H1 (cell line): ENCODE measurements at regions not wholly inside any gene's neighbourhood (a gene's known extent, or its start where the extent isn't known, plus 50 kb on each side); places are given as distances from the start of the nearest gene placed in this dataset.

ENCODE experiments used
- CTCF ChIA-PET: fragments of 300-600 bp; sonication (Branson Sonifier 250); formaldehyde crosslinking; loops from one replicate; lab custom pipeline; 2021; ENCODE audit not compliant: partially characterized antibody; lab: Charles Lee
- POLR2A ChIA-PET: fragments of 300-600 bp; sonication (Branson Sonifier 250); formaldehyde crosslinking; loops from one replicate; lab custom pipeline; 2021; ENCODE audit warnings: inconsistent platforms; ENCODE audit not compliant: partially characterized antibody; lab: Charles Lee
- DNase-seq, 2 experiments: peaks; one replicate each; pipeline versions ENCODE4 v3.0.0 to v3.0.0-alpha.2; 2010 to 2022; ENCODE audit warnings: low spot score in 2 of 2, low read depth in 1 of 2, mixed read lengths in 1 of 2
- FAIRE-seq: peaks from 2 replicates; lab custom pipeline; 2011; peaks lifted over from hg19 to GRCh38; lab: Jason Lieb, UNC
- H2AFZ ChIP-seq: 2 replicates; pipeline ENCODE4 v1.8.1; 2012; ENCODE audit warnings: low read length, inconsistent platforms
- H2AK5ac ChIP-seq: 2 replicates; pipeline ENCODE4 v1.6.1; 2013; ENCODE audit warnings: low read depth, low read length
- H2BK120ac ChIP-seq: replicated peaks from 2 replicates; pipeline ENCODE3; 2013; ENCODE audit warnings: low read depth, low read length, inconsistent platforms
- H2BK12ac ChIP-seq: 2 replicates; pipeline ENCODE4 v1.6.1; 2013; ENCODE audit warnings: low read depth, low read length
- H2BK15ac ChIP-seq: 2 replicates; pipeline ENCODE4 v1.6.1; 2013; ENCODE audit warnings: low read length
- H2BK20ac ChIP-seq: 2 replicates; pipeline ENCODE4 v1.6.1; 2013; ENCODE audit warnings: low read length
- H2BK5ac ChIP-seq: 2 replicates; pipeline ENCODE4 v1.6.1; 2013; ENCODE audit warnings: low read depth, low read length
- H3K14ac ChIP-seq: 2 replicates; pipeline ENCODE4 v1.6.1; 2013; ENCODE audit warnings: inconsistent platforms; ENCODE audit not compliant: insufficient read length
- H3K18ac ChIP-seq: 2 replicates; pipeline ENCODE4 v1.6.1; 2013; ENCODE audit warnings: low read length; ENCODE audit errors: extremely low read depth
- H3K23ac ChIP-seq: 2 replicates; pipeline ENCODE4 v1.6.1; 2013; ENCODE audit warnings: inconsistent platforms; ENCODE audit not compliant: insufficient read length
- H3K23me2 ChIP-seq: 2 replicates; pipeline ENCODE4 v1.6.1; 2013; ENCODE audit warnings: low read depth, low read length
- H3K27ac ChIP-seq: 2 replicates; pipeline ENCODE4 v1.6.1; 2011; ENCODE audit warnings: low read depth, low read length, inconsistent platforms
- H3K27me3 ChIP-seq, 4 experiments: replicated peaks in 1 of 4; 1 replicate in 1 of 4; 2 replicates in 3 of 4; pipeline versions ENCODE4 v1.6.1 to v1.8.1; 2011 to 2013; ENCODE audit warnings: low read length in 3 of 4, mild to moderate bottlenecking in 3 of 4, inconsistent platforms in 2 of 4, mixed read lengths in 2 of 4, moderate library complexity in 1 of 4; ENCODE audit not compliant: control insufficient read depth in 3 of 4, insufficient read depth in 3 of 4; ENCODE audit errors: extremely low read depth in 1 of 4
- H3K36me3 ChIP-seq, 4 experiments: 2 replicates each; pipeline versions ENCODE4 v1.6.1 to v1.8.1; 2011 to 2013; ENCODE audit warnings: mild to moderate bottlenecking in 4 of 4, low read length in 3 of 4, moderate library complexity in 2 of 4, control low read depth in 1 of 4, inconsistent platforms in 1 of 4; ENCODE audit not compliant: insufficient read depth in 4 of 4, control insufficient read depth in 2 of 4
- H3K4ac ChIP-seq: replicated peaks from 2 replicates; pipeline ENCODE3; 2013; ENCODE audit warnings: low read length, low read depth, mixed read lengths, inconsistent platforms; ENCODE audit not compliant: insufficient read length
- H3K4me1 ChIP-seq, 4 experiments: replicated peaks in 1 of 4; 1 replicate in 1 of 4; 2 replicates in 3 of 4; pipeline versions ENCODE4 v1.6.1 to v1.8.1; 2011 to 2013; ENCODE audit warnings: low read length in 3 of 4, inconsistent platforms in 2 of 4, mixed read lengths in 1 of 4; ENCODE audit not compliant: insufficient read depth in 4 of 4, control insufficient read depth in 3 of 4
- H3K4me2 ChIP-seq, 2 experiments: 2 replicates each; pipeline versions ENCODE4 v1.6.1 to v1.8.1; 2011 to 2013; ENCODE audit warnings: low read depth in 2 of 2, low read length in 2 of 2, control low read depth in 1 of 2, inconsistent platforms in 1 of 2, mild to moderate bottlenecking in 1 of 2; ENCODE audit not compliant: insufficient read depth in 1 of 2
- H3K4me3 ChIP-seq, 4 experiments: fragments of 200-600, 300-600 bp in 1 of 4; sonication (generic), shearing (Covaris generic), sonication (Bioruptor Twin) in 1 of 4; 2 replicates each; pipeline versions ENCODE4 v1.5.1 to v1.8.1; 2011 to 2016; ENCODE audit warnings: low read length in 4 of 4, low read depth in 3 of 4, control low read depth in 2 of 4, inconsistent platforms in 2 of 4, mild to moderate bottlenecking in 2 of 4, mixed read lengths in 1 of 4, moderate library complexity in 1 of 4; ENCODE audit not compliant: insufficient read depth in 2 of 4; ENCODE audit errors: extremely low read depth in 1 of 4
- H3K56ac ChIP-seq: replicated peaks from 2 replicates; pipeline ENCODE3; 2013; ENCODE audit warnings: low read depth, mild to moderate bottlenecking, mixed read lengths, low read length, inconsistent platforms; ENCODE audit not compliant: insufficient read length
- H3K79me1 ChIP-seq: 2 replicates; pipeline ENCODE4 v1.6.1; 2013; ENCODE audit warnings: low read depth, low read length, control low read depth
- H3K79me2 ChIP-seq, 2 experiments: 2 replicates each; pipeline versions ENCODE4 v1.6.1 to v1.8.1; 2012 to 2013; ENCODE audit warnings: low read length in 2 of 2, mild to moderate bottlenecking in 2 of 2, inconsistent platforms in 1 of 2; ENCODE audit not compliant: insufficient read depth in 2 of 2, control insufficient read depth in 1 of 2
- H3K9ac ChIP-seq, 4 experiments: replicated peaks in 1 of 4; 1 replicate in 1 of 4; 2 replicates in 3 of 4; pipeline versions ENCODE4 v1.6.1 to v1.8.1; 2011 to 2013; ENCODE audit warnings: low read depth in 3 of 4, low read length in 3 of 4, control low read depth in 2 of 4, mild to moderate bottlenecking in 2 of 4, moderate library complexity in 2 of 4, inconsistent platforms in 1 of 4; ENCODE audit errors: extremely low read depth in 1 of 4
- H3K9me3 ChIP-seq, 2 experiments: 2 replicates each; pipeline versions ENCODE4 v1.6.1 to v1.8.1; 2012 to 2013; ENCODE audit warnings: mild to moderate bottlenecking in 2 of 2, moderate library complexity in 2 of 2, control low read depth in 1 of 2, inconsistent platforms in 1 of 2, low read depth in 1 of 2, low read length in 1 of 2, mixed read lengths in 1 of 2; ENCODE audit not compliant: insufficient read depth in 2 of 2
- H4K20me1 ChIP-seq, 2 experiments: replicated peaks in 1 of 2; 2 replicates each; pipeline versions ENCODE3 to v1.8.1; 2011 to 2013; ENCODE audit warnings: inconsistent platforms in 2 of 2, low read length in 2 of 2, mild to moderate bottlenecking in 1 of 2; ENCODE audit not compliant: insufficient read depth in 2 of 2, control insufficient read depth in 1 of 2
- H4K5ac ChIP-seq: 2 replicates; pipeline ENCODE4 v1.6.1; 2013; ENCODE audit warnings: low read length, low read depth, mixed read lengths, inconsistent platforms; ENCODE audit not compliant: insufficient read length
- H4K8ac ChIP-seq: 2 replicates; pipeline ENCODE4 v1.8.0; 2013; ENCODE audit warnings: mild to moderate bottlenecking, moderate library complexity, low read length, inconsistent platforms; ENCODE audit not compliant: insufficient read depth; ENCODE audit errors: extremely low read depth
- H4K91ac ChIP-seq: replicated peaks from 2 replicates; pipeline ENCODE3; 2013; ENCODE audit warnings: low read length, mixed read lengths, inconsistent platforms; ENCODE audit not compliant: insufficient read length
- EP300 ChIP-seq, 2 experiments: IDR thresholded peaks; 1 replicate in 1 of 2; 2 replicates in 1 of 2; pipeline ENCODE4 v1.6.1; 2011 to 2012; ENCODE audit warnings: low read depth in 2 of 2, low read length in 2 of 2, mild to moderate bottlenecking in 2 of 2, borderline replicate concordance in 1 of 2, inconsistent platforms in 1 of 2, moderate library complexity in 1 of 2
- NANOG ChIP-seq: IDR thresholded peaks from 2 replicates; pipeline ENCODE4 v1.6.1; 2011; ENCODE audit warnings: low read length, low read depth, mild to moderate bottlenecking, inconsistent platforms; ENCODE audit not compliant: insufficient read depth, poor library complexity, severe bottlenecking
- RBBP5 ChIP-seq: IDR thresholded peaks from 2 replicates; pipeline ENCODE4 v1.7.1; 2012; ENCODE audit warnings: low read depth, mild to moderate bottlenecking, inconsistent platforms, low read length, moderate library complexity, borderline replicate concordance
- WGBS, 2 experiments: shearing (Covaris generic) in 1 of 2; methylation state at CpG; one replicate each; pipeline versions ENCODE4 v1.1.6 to v1.1.7; 2013 to 2015; ENCODE audit warnings: low lambda C conversion rate in 2 of 2, mixed read lengths in 2 of 2, inconsistent platforms in 1 of 2, low coverage in 1 of 2, missing lambda C conversion rate in 1 of 2; ENCODE audit not compliant: insufficient replicate concordance in 2 of 2, insufficient coverage in 1 of 2, insufficient read length in 1 of 2; ENCODE audit errors: extremely low coverage in 1 of 2, missing lambda C conversion rate in 1 of 2; 5-methylcytosine and 5-hydroxymethylcytosine counted together

DNA sequence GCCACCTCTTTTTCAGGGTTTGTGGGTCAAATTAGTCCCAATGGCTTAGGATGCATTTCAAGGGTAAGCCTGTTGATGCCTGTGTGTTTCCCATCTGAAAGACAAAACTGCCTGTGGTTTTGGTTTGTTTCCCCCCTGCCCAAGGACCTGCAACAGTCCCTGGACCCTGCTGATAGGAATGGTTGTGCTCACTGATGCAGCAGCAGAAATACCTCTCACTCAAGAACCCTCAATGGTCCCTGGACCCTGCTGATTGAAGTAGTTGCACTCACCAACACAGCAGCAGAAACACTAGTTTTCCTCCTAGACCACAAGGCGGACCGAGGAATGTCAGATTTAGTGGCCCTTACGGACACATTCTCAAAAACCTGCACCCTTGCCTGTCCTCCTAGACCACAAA lies 386.9 kb downstream of the NUP35 start:
- no peak overlapping the region for H3K56ac ChIP-seq
- H3K23ac ChIP-seq: no peak overlapping the region
- no peak overlapping the region for H3K27ac ChIP-seq
- CTCF ChIA-PET: interaction anchor here (0.7 kb wide), 1 partner anchor 29 kb away, joined by 3 read pairs; no protein-coding TSS in a partner anchor
- no peaks in the 10 kb centered on the region for H3K4me1 ChIP-seq
- H4K8ac ChIP-seq: no peak overlapping the region
- no peaks in the 10 kb centered on the region for H3K79me1 ChIP-seq
- no peak overlapping the region for H2BK120ac ChIP-seq
- H2BK15ac ChIP-seq: no peak overlapping the region
- no peak overlapping the region for H2BK20ac ChIP-seq
- H2BK5ac ChIP-seq: no peak overlapping the region
- no peak overlapping the region for H2AK5ac ChIP-seq
- POLR2A ChIA-PET: no interaction called here
- H3K9ac ChIP-seq: no peak overlapping the region
- no peak overlapping the region for H4K91ac ChIP-seq
- no peak overlapping the region for H3K4me3 ChIP-seq
- H3K4me2 ChIP-seq: no peak overlapping the region; a peak in 1 of 4 replicates
- no peak overlapping the region for H2BK12ac ChIP-seq
- no peak overlapping the region for H2AFZ ChIP-seq
- H4K20me1 ChIP-seq: no peaks in the 10 kb centered on the region
- H3K27me3 ChIP-seq: no peaks in the 10 kb centered on the region
- no peak overlapping the region for H3K4ac ChIP-seq
- no peaks in the 10 kb centered on the region for H3K79me2 ChIP-seq
- DNase-seq (no peak), FAIRE-seq (no peak)
- H4K5ac ChIP-seq: no peak overlapping the region
- H3K36me3 ChIP-seq: no peaks in the 10 kb centered on the region
- H3K23me2 ChIP-seq: no peaks in the 10 kb centered on the region
- no peak overlapping the region for H3K14ac ChIP-seq
- 65% methylated on average over 3 of the region's 3 CpGs; no CpG with 5 or more reads in 1 of the 2 experiments for WGBS, 2 experiments
- TF ChIP-seq RBBP5 (no peak), NANOG (no peak), EP300 (IDR thresholded peaks at IDR 0.05; ENCODE audit: borderline replicate concordance in 1 of 2, low read depth in 2 of 2, low read length in 2 of 2) (0 out of 3 replicates have a peak, but pooled peaks of 1 of the 2 experiments have one; percentile 25)
- peaks cover 3 to 7% of the 10 kb centered on the region in 2 experiments for H3K9me3 ChIP-seq
- H3K18ac ChIP-seq: no peak overlapping the region
